ENCODE measurements at regions not wholly inside any gene's neighbourhood (a gene's known extent, or its start where the extent isn't known, plus 50 kb on each side); places are given as distances from the start of the nearest gene placed in this dataset.

GRCh38 chr6:140091895-140092294 lies 717.4 kb upstream of the CITED2 start:
- no peaks in the 10 kb centered on the region for H3K9me3 Mint-ChIP-seq
- H3K36me3 Mint-ChIP-seq = no peaks in the 10 kb centered on the region
- DNase-seq (ENCODE audit: low spot score in 2 of 2) (no peak), ATAC-seq (no peak)
- H3K27ac Mint-ChIP-seq = no peak overlapping the region

- ATAC-seq (no peak), DNase-seq (ENCODE audit: low spot score in 2 of 2) (no peak)
- no peaks in the 10 kb centered on the region for H3K36me3 Mint-ChIP-seq
- H3K9me3 Mint-ChIP-seq = no peaks in the 10 kb centered on the region
- no peak overlapping the region for H3K27ac Mint-ChIP-seq
These were observed 716.4 kb upstream of the CITED2 start for GRCh38 chr6:140090871-140091270.

GRCh38 chr6:140083375-140083774 lies 708.9 kb upstream of the CITED2 start:
- Mint-ChIP-seq H3K9me3 (no peaks in the 10 kb centered on the region), H3K27ac (no peak overlapping the region), H3K36me3 (no peaks in the 10 kb centered on the region)
- ATAC-seq = no peak
- DNase-seq (ENCODE audit: low spot score in 2 of 2) = no peak

GRCh38 chr6:140082867-140083297 lies 708.4 kb upstream of the CITED2 start:
- ATAC-seq (no peak), DNase-seq (ENCODE audit: low spot score in 2 of 2) (no peak)
- H3K27ac Mint-ChIP-seq = no peak overlapping the region
- H3K9me3 Mint-ChIP-seq = no peaks in the 10 kb centered on the region
- no peaks in the 10 kb centered on the region for H3K36me3 Mint-ChIP-seq

- no peak for ATAC-seq
- Mint-ChIP-seq H3K9me3 (no peaks in the 10 kb centered on the region), H3K36me3 (no peaks in the 10 kb centered on the region), H3K27ac (no peak overlapping the region)
- DNase-seq (ENCODE audit: low spot score in 2 of 2) = no peak
These were observed 704.9 kb upstream of the CITED2 start for GRCh38 chr6:140079328-140079727.

- ATAC-seq (no peak), DNase-seq (ENCODE audit: low spot score in 2 of 2) (no peak)
- no peaks in the 10 kb centered on the region for H3K9me3 Mint-ChIP-seq
- H3K27ac Mint-ChIP-seq = no peak overlapping the region
- H3K36me3 Mint-ChIP-seq = no peaks in the 10 kb centered on the region
These were observed 704.2 kb upstream of the CITED2 start for GRCh38 chr6:140078561-140079125.

- ATAC-seq = no peak
- H3K36me3 Mint-ChIP-seq = no peaks in the 10 kb centered on the region
- DNase-seq (ENCODE audit: low spot score in 2 of 2) = no peak
- no peak overlapping the region for H3K27ac Mint-ChIP-seq
- H3K9me3 Mint-ChIP-seq = no peaks in the 10 kb centered on the region
These were observed 703.5 kb upstream of the CITED2 start for GRCh38 chr6:140077827-140078560.

- Mint-ChIP-seq H3K36me3 (no peaks in the 10 kb centered on the region), H3K9me3 (no peaks in the 10 kb centered on the region), H3K27ac (no peak overlapping the region)
- no peak for ATAC-seq
- no peak for DNase-seq (ENCODE audit: low spot score in 2 of 2)
These were observed 701.7 kb upstream of the CITED2 start for GRCh38 chr6:140076105-140076504.

- H3K9me3 Mint-ChIP-seq = no peaks in the 10 kb centered on the region
- no peak overlapping the region for H3K27ac Mint-ChIP-seq
- no peaks in the 10 kb centered on the region for H3K36me3 Mint-ChIP-seq
- DNase-seq (ENCODE audit: low spot score in 2 of 2) (no peak), ATAC-seq (no peak)
These were observed 699.0 kb upstream of the CITED2 start for GRCh38 chr6:140073456-140073855.

- H3K36me3 Mint-ChIP-seq = no peaks in the 10 kb centered on the region
These were observed 697.2 kb upstream of the CITED2 start for GRCh38 chr6:140071601-140072062.

GRCh38 chr6:140070846-140071473 lies 696.5 kb upstream of the CITED2 start:
- Mint-ChIP-seq H3K36me3 (no peaks in the 10 kb centered on the region), H3K27ac (no peak overlapping the region), H3K9me3 (no peaks in the 10 kb centered on the region)
- ATAC-seq = no peak
- DNase-seq (ENCODE audit: low spot score in 2 of 2) = no peak

More at GRCh38 chr6:140071601-140072062, 697.2 kb upstream of the CITED2 start:
- Mint-ChIP-seq H3K9me3 (no peaks in the 10 kb centered on the region), H3K27ac (no peak overlapping the region)
- DNase-seq (ENCODE audit: low spot score in 2 of 2) = no peak
- no peak for ATAC-seq

- no peaks in the 10 kb centered on the region for H3K9me3 Mint-ChIP-seq
- H3K36me3 Mint-ChIP-seq = no peaks in the 10 kb centered on the region
- no peak for DNase-seq (ENCODE audit: low spot score in 2 of 2)
- no peak for ATAC-seq
- no peak overlapping the region for H3K27ac Mint-ChIP-seq
These were observed 695.1 kb upstream of the CITED2 start for GRCh38 chr6:140069576-140069975.

GRCh38 chr6:140068801-140069200 lies 694.4 kb upstream of the CITED2 start:
- H3K36me3 Mint-ChIP-seq = no peaks in the 10 kb centered on the region
- DNase-seq (ENCODE audit: low spot score in 2 of 2) (no peak), ATAC-seq (no peak)
- no peak overlapping the region for H3K27ac Mint-ChIP-seq
- H3K9me3 Mint-ChIP-seq = no peaks in the 10 kb centered on the region

GRCh38 chr6:140064366-140064765 lies 689.9 kb upstream of the CITED2 start:
- ATAC-seq (no peak), DNase-seq (ENCODE audit: low spot score in 2 of 2) (no peak)
- H3K27ac Mint-ChIP-seq = no peak overlapping the region
- H3K9me3 Mint-ChIP-seq = no peaks in the 10 kb centered on the region
- no peaks in the 10 kb centered on the region for H3K36me3 Mint-ChIP-seq

- ATAC-seq (no peak), DNase-seq (ENCODE audit: low spot score in 2 of 2) (no peak)
- Mint-ChIP-seq H3K36me3 (no peaks in the 10 kb centered on the region), H3K27ac (no peak overlapping the region), H3K9me3 (no peaks in the 10 kb centered on the region)
These were observed 688.6 kb upstream of the CITED2 start for GRCh38 chr6:140063021-140063399.

- Mint-ChIP-seq H3K27ac (no peak overlapping the region), H3K36me3 (no peaks in the 10 kb centered on the region), H3K9me3 (no peaks in the 10 kb centered on the region)
- DNase-seq (ENCODE audit: low spot score in 2 of 2) (no peak), ATAC-seq (no peak)
These were observed 687.9 kb upstream of the CITED2 start for GRCh38 chr6:140062043-140063020.

Data from activated naive CD4-positive, alpha-beta T cell treated with anti-CD3 and anti-CD28 coated beads, Interleukin-2, amount 50 U/mL, for 72 hours (primary cell).